HG02798 (cell line): ENCODE measurements at regions not wholly inside any gene's neighbourhood (a gene's known extent, or its start where the extent isn't known, plus 50 kb on each side); places are given as distances from the start of the nearest gene placed in this dataset.

Experiments
- ATAC-seq: cut with Tn5 transposase; IDR thresholded peaks from one replicate; pipeline ENCODE4 v1.9.1; 2021; ENCODE audit warnings: mild to moderate bottlenecking; ENCODE audit not compliant: unreplicated experiment, poor library complexity

- no peak for ATAC-seq
These were observed 558.5 kb upstream of the ZNF462 start for GRCh38 chr9:106304401-106304920.

- no peak for ATAC-seq
These were observed 557.4 kb upstream of the ZNF462 start for GRCh38 chr9:106305428-106306133.

GRCh38 chr9:106307670-106308069, 555.3 kb upstream of the ZNF462 start:
- no peak for ATAC-seq

- no peak for ATAC-seq
These were observed 553.0 kb upstream of the ZNF462 start for GRCh38 chr9:106309925-106310324.

GRCh38 chr9:106310782-106311181, 552.2 kb upstream of the ZNF462 start:
- no peak for ATAC-seq

GRCh38 chr9:106312906-106313305, 550.1 kb upstream of the ZNF462 start:
- no peak for ATAC-seq

GRCh38 chr9:106314476-106314875, 548.5 kb upstream of the ZNF462 start:
- ATAC-seq, result no peak

- ATAC-seq, result no peak
These were observed 541.4 kb upstream of the ZNF462 start for GRCh38 chr9:106321394-106322180.

GRCh38 chr9:106322706-106323245, 540.2 kb upstream of the ZNF462 start:
- ATAC-seq, result no peak

- ATAC-seq, result no peak
These were observed 538.8 kb upstream of the ZNF462 start for GRCh38 chr9:106324053-106324585.

GRCh38 chr9:106324591-106325280, 538.2 kb upstream of the ZNF462 start:
- ATAC-seq, result no peak

- ATAC-seq, result no peak
These were observed 536.5 kb upstream of the ZNF462 start for GRCh38 chr9:106326493-106326892.

GRCh38 chr9:106333481-106333880, 529.5 kb upstream of the ZNF462 start:
- no peak for ATAC-seq

GRCh38 chr9:106334081-106334480, 528.9 kb upstream of the ZNF462 start:
- ATAC-seq, result no peak

GRCh38 chr9:106339882-106340281, 523.1 kb upstream of the ZNF462 start:
- no peak for ATAC-seq

GRCh38 chr9:106350777-106351176, 512.2 kb upstream of the ZNF462 start:
- ATAC-seq, result no peak

GRCh38 chr9:106356924-106357323, 506.0 kb upstream of the ZNF462 start:
- ATAC-seq, result no peak

- no peak for ATAC-seq
These were observed 504.6 kb upstream of the ZNF462 start for GRCh38 chr9:106358331-106358730.

- ATAC-seq, result no peak
These were observed 486.3 kb upstream of the ZNF462 start for GRCh38 chr9:106376689-106377088.

GRCh38 chr9:106383072-106383471, 479.9 kb upstream of the ZNF462 start:
- no peak for ATAC-seq
